Cardiac muscle cell (in vitro differentiated cells and primary cell): ENCODE measurements at regions not wholly inside any gene's neighbourhood (a gene's known extent, or its start where the extent isn't known, plus 50 kb on each side); places are given as distances from the start of the nearest gene placed in this dataset.

Experiments used
- DNase-seq, 2 donors: peaks; one replicate each; pipeline versions ENCODE4 v3.0.0 to v3.0.0-alpha.2; 2010 to 2017; ENCODE audit warnings: low read depth in 1 of 2, low spot score in 1 of 2
- H3K27ac ChIP-seq: fragments of 200-600 bp; sonication (generic); 2 replicates; pipeline ENCODE4 v1.5.1; 2016
- H3K27me3 ChIP-seq: fragments of 200-600 bp; sonication (generic); 2 replicates; pipeline ENCODE4 v1.6.0; 2016; ENCODE audit warnings: control low read depth
- H3K36me3 ChIP-seq: fragments of 200-600 bp; sonication (generic); 2 replicates; pipeline ENCODE4 v1.5.1; 2016; ENCODE audit warnings: control low read depth
- H3K4me1 ChIP-seq: fragments of 200-600 bp; sonication (generic); 2 replicates; pipeline ENCODE4 v1.8.1; 2017; ENCODE audit warnings: low read depth, mild to moderate bottlenecking, mixed run types
- H3K4me3 ChIP-seq: fragments of 200-600 bp; sonication (generic); 2 replicates; pipeline ENCODE4 v1.5.1; 2016; ENCODE audit warnings: mild to moderate bottlenecking
- H3K9me3 ChIP-seq: fragments of 200-600 bp; sonication (generic); 2 replicates; pipeline ENCODE4 v1.5.1; 2017; ENCODE audit warnings: low read depth, mild to moderate bottlenecking, control low read depth
- CTCF ChIP-seq: IDR thresholded peaks from 2 replicates; pipeline ENCODE4 v1.5.1; 2012; ENCODE audit warnings: low read depth, mild to moderate bottlenecking, low read length

- Histone ChIP-seq H3K27ac (no peak overlapping the region), H3K27me3 (no peaks in the 10 kb centered on the region), H3K36me3 (no peaks in the 10 kb centered on the region), H3K4me3 (no peak overlapping the region), H3K9me3 (no peaks in the 10 kb centered on the region), H3K4me1 (no peaks in the 10 kb centered on the region)
- DNase-seq: no peak
- no peak for TF ChIP-seq CTCF
These were observed 1410.1 kb downstream of the MRPL39 start for GRCh38 chr21:24197132-24197643.

- Histone ChIP-seq H3K27ac (no peak overlapping the region), H3K4me3 (no peak overlapping the region), H3K27me3 (no peaks in the 10 kb centered on the region), H3K9me3 (no peaks in the 10 kb centered on the region), H3K4me1 (no peaks in the 10 kb centered on the region), H3K36me3 (no peaks in the 10 kb centered on the region)
- TF ChIP-seq CTCF: no peak
- no peak for DNase-seq
These were observed 1418.8 kb downstream of the MRPL39 start for GRCh38 chr21:24188506-24188905.

- Histone ChIP-seq H3K4me3 (no peak overlapping the region), H3K4me1 (no peaks in the 10 kb centered on the region), H3K27me3 (no peaks in the 10 kb centered on the region), H3K9me3 (no peaks in the 10 kb centered on the region), H3K36me3 (no peaks in the 10 kb centered on the region), H3K27ac (no peak overlapping the region)
- TF ChIP-seq CTCF: no peak
- no peak for DNase-seq
These were observed 1424.2 kb downstream of the MRPL39 start for GRCh38 chr21:24183077-24183476.

GRCh38 chr21:24179110-24179509 lies 1428.2 kb downstream of the MRPL39 start:
- TF ChIP-seq CTCF: no peak
- Histone ChIP-seq H3K36me3 (no peaks in the 10 kb centered on the region), H3K4me1 (no peaks in the 10 kb centered on the region), H3K4me3 (no peak overlapping the region), H3K9me3 (no peaks in the 10 kb centered on the region), H3K27me3 (no peaks in the 10 kb centered on the region), H3K27ac (no peak overlapping the region)
- DNase-seq: no peak

- Histone ChIP-seq H3K4me3 (no peak overlapping the region), H3K4me1 (no peaks in the 10 kb centered on the region), H3K9me3 (no peaks in the 10 kb centered on the region), H3K27ac (no peak overlapping the region), H3K36me3 (no peaks in the 10 kb centered on the region), H3K27me3 (no peaks in the 10 kb centered on the region)
- TF ChIP-seq CTCF: no peak
- no peak for DNase-seq
These were observed 1432.2 kb downstream of the MRPL39 start for GRCh38 chr21:24175106-24175505.

GRCh38 chr21:24171736-24172135 lies 1435.5 kb downstream of the MRPL39 start:
- no peaks in the 10 kb centered on the region for H3K4me1 ChIP-seq
- no peaks in the 10 kb centered on the region for H3K27me3 ChIP-seq
- no peak for DNase-seq
- H3K36me3 ChIP-seq: no peaks in the 10 kb centered on the region
- no peak for TF ChIP-seq CTCF
- H3K27ac ChIP-seq: no peak overlapping the region
- no peaks in the 10 kb centered on the region for H3K9me3 ChIP-seq
- no peak overlapping the region for H3K4me3 ChIP-seq
